IMR-90 (cell line): ENCODE measurements at regions not wholly inside any gene's neighbourhood (a gene's known extent, or its start where the extent isn't known, plus 50 kb on each side); places are given as distances from the start of the nearest gene placed in this dataset.

ENCODE experiments used
- ATAC-seq: fragments of 200-7000 bp; cut with Tn5 transposase; 2 replicates; pipeline ENCODE4 v1.9.1; 2020; ENCODE audit warnings: low read depth, mild to moderate bottlenecking, moderate library complexity
- BruUV-seq: library from RNA; stranded (reverse); fragments of 400-500 nt; replicated peaks from 2 replicates; lab custom pipeline; 2021; lab: Mats Ljungman, UMichigan
- CTCF ChIA-PET: fragments of 300-600 bp; formaldehyde crosslinking; extraction: SDS; loops from one replicate; lab custom pipeline; 2021; ENCODE audit warnings: antibody characterized with exemption; lab: Yijun Ruan, JAX
- POLR2A ChIA-PET: fragments of 300-600 bp; sonication (Branson Sonifier 250); formaldehyde crosslinking; loops from one replicate; lab custom pipeline; 2022; ENCODE audit warnings: antibody characterized with exemption; ENCODE audit not compliant: unreplicated experiment; lab: Charles Lee
- DNase-seq: peaks from one replicate; pipeline ENCODE4 v3.0.0; 2013
- H2AFZ ChIP-seq: replicated peaks from 2 replicates; pipeline ENCODE3; 2013; ENCODE audit warnings: low read length, mild to moderate bottlenecking; ENCODE audit not compliant: poor library complexity
- H2AK5ac ChIP-seq: 2 replicates; pipeline ENCODE4 v1.6.1; 2013; ENCODE audit warnings: low read depth, low read length, inconsistent platforms
- H2AK9ac ChIP-seq: replicated peaks from 2 replicates; pipeline ENCODE3; 2013; ENCODE audit warnings: mild to moderate bottlenecking, low read depth, low read length, moderate library complexity; ENCODE audit not compliant: poor library complexity
- H2BK120ac ChIP-seq: 2 replicates; pipeline ENCODE4 v1.6.1; 2013; ENCODE audit warnings: low read depth, low read length, inconsistent platforms
- H2BK15ac ChIP-seq: 3 replicates; pipeline ENCODE4 v1.6.1; 2013; ENCODE audit warnings: low read depth, low read length, inconsistent platforms
- H2BK20ac ChIP-seq: 2 replicates; pipeline ENCODE4 v1.6.1; 2013; ENCODE audit warnings: low read depth, mild to moderate bottlenecking, inconsistent platforms, low read length, moderate library complexity
- H2BK5ac ChIP-seq: 2 replicates; pipeline ENCODE4 v1.6.1; 2013; ENCODE audit warnings: mild to moderate bottlenecking, low read depth, low read length, inconsistent platforms; ENCODE audit not compliant: poor library complexity, severe bottlenecking
- H3K14ac ChIP-seq: replicated peaks from 2 replicates; pipeline ENCODE4 v1.6.1; 2013; ENCODE audit warnings: low read depth, low read length, inconsistent platforms
- H3K18ac ChIP-seq: 2 replicates; pipeline ENCODE4 v1.6.1; 2013; ENCODE audit warnings: low read depth, low read length, control low read depth
- H3K23ac ChIP-seq: 2 replicates; pipeline ENCODE4 v1.6.1; 2013; ENCODE audit warnings: low read depth, low read length, inconsistent platforms
- H3K27ac ChIP-seq: 2 replicates; pipeline ENCODE4 v1.5.1; 2013; ENCODE audit warnings: mild to moderate bottlenecking, control low read depth, low read length; ENCODE audit not compliant: insufficient read depth
- H3K27me3 ChIP-seq: 2 replicates; pipeline ENCODE4 v1.6.1; 2013; ENCODE audit warnings: low read length; ENCODE audit not compliant: control insufficient read depth, insufficient read depth
- H3K36me3 ChIP-seq: 2 replicates; pipeline ENCODE4 v1.6.1; 2013; ENCODE audit warnings: low read length, mixed read lengths; ENCODE audit not compliant: control insufficient read depth, insufficient read depth
- H3K4ac ChIP-seq: 2 replicates; pipeline ENCODE4 v1.6.1; 2013; ENCODE audit warnings: low read depth, low read length, inconsistent platforms
- H3K4me1 ChIP-seq: 2 replicates; pipeline ENCODE4 v1.6.1; 2013; ENCODE audit warnings: low read length, mixed read lengths; ENCODE audit not compliant: control insufficient read depth, insufficient read depth
- H3K4me2 ChIP-seq: 2 replicates; pipeline ENCODE4 v1.6.1; 2013; ENCODE audit warnings: low read depth, mild to moderate bottlenecking, control low read depth, low read length, moderate library complexity
- H3K4me3 ChIP-seq: 2 replicates; pipeline ENCODE4 v1.5.1; 2013; ENCODE audit warnings: low read depth, mild to moderate bottlenecking, control low read depth, low read length, moderate library complexity; ENCODE audit not compliant: insufficient read depth
- H3K56ac ChIP-seq: 2 replicates; pipeline ENCODE4 v1.6.1; 2013; ENCODE audit warnings: low read length, inconsistent platforms; ENCODE audit not compliant: insufficient read depth; ENCODE audit errors: extremely low read depth
- H3K79me1 ChIP-seq, 2 experiments: 2 replicates each; pipeline ENCODE4 v1.6.1; 2013; ENCODE audit warnings: low read length in 2 of 2, inconsistent platforms in 1 of 2, low read depth in 1 of 2
- H3K9ac ChIP-seq: 2 replicates; pipeline ENCODE4 v1.6.1; 2013; ENCODE audit warnings: low read depth, low read length, control low read depth
- H3K9me1 ChIP-seq: 2 replicates; pipeline ENCODE4 v1.6.1; 2013; ENCODE audit warnings: low read length, inconsistent platforms; ENCODE audit not compliant: insufficient read depth
- H3K9me3 ChIP-seq: 2 replicates; pipeline ENCODE4 v1.6.1; 2013; ENCODE audit warnings: low read length; ENCODE audit not compliant: control insufficient read depth, insufficient read depth
- H4K20me1 ChIP-seq: 2 replicates; pipeline ENCODE4 v1.6.1; 2013; ENCODE audit warnings: low read length, inconsistent platforms; ENCODE audit not compliant: insufficient read depth
- H4K5ac ChIP-seq: 2 replicates; pipeline ENCODE4 v1.6.1; 2013; ENCODE audit warnings: mild to moderate bottlenecking, low read depth, low read length, control low read depth
- H4K8ac ChIP-seq, 2 experiments: 2 replicates each; pipeline ENCODE4 v1.6.1; 2013; ENCODE audit warnings: low read depth in 2 of 2, low read length in 2 of 2, control low read depth in 1 of 2, inconsistent platforms in 1 of 2
- H4K91ac ChIP-seq: 2 replicates; pipeline ENCODE4 v1.6.1; 2013; ENCODE audit warnings: low read depth, low read length, inconsistent platforms; ENCODE audit not compliant: insufficient read depth
- CEBPB ChIP-seq: IDR thresholded peaks from 2 replicates; pipeline ENCODE4 v1.6.1; 2012; ENCODE audit warnings: low read depth, low read length, improper control_type of control experiment
- MAFK ChIP-seq: IDR thresholded peaks from 2 replicates; pipeline ENCODE4 v1.6.1; 2012; ENCODE audit warnings: low read depth, low read length, improper control_type of control experiment
- MAZ ChIP-seq: IDR thresholded peaks from 2 replicates; pipeline ENCODE4 v1.6.1; 2012; ENCODE audit warnings: low read depth, mild to moderate bottlenecking, low read length, improper control_type of control experiment, moderate library complexity, borderline replicate concordance
- RCOR1 ChIP-seq: IDR thresholded peaks from 2 replicates; pipeline ENCODE4 v1.6.1; 2012; ENCODE audit warnings: mild to moderate bottlenecking, low read length, improper control_type of control experiment; ENCODE audit not compliant: insufficient replicate concordance
- USF2 ChIP-seq: fragments of 150-350 bp; IDR thresholded peaks from 2 replicates; pipeline ENCODE4 v1.6.1; 2017; ENCODE audit warnings: mild to moderate bottlenecking, antibody characterized with exemption, low read length, low read depth
- WGBS, 2 experiments: methylation state at CpG; one replicate each; pipeline versions ENCODE4 v1.1.5 to v1.1.7; 2013; ENCODE audit warnings: missing lambda C conversion rate in 2 of 2; ENCODE audit not compliant: insufficient read length in 1 of 2; ENCODE audit errors: extremely low coverage in 2 of 2; 5-methylcytosine and 5-hydroxymethylcytosine counted together
- dilution Hi-C: fragments of 300-500 bp; cut with HindIII; formaldehyde crosslinking; loops from one replicate; pipeline ENCODE4 v1.14.3; 2018; ENCODE audit warnings: low sequenced_read_pairs; ENCODE audit not compliant: unreplicated experiment
- in situ Hi-C: fragments of 300-500 bp; cut with MboI; formaldehyde crosslinking; loops from 3 replicates; pipeline ENCODE4 v1.14.3; 2019; ENCODE audit warnings: low sequenced_read_pairs, inconsistent platforms, mixed read lengths
- intact Hi-C: fragments of 100-400 bp; cut with micrococcal nuclease; formaldehyde crosslinking; loops from 2 replicates; pipeline ENCODE4 v1.10.0; 2022
- TF ChIP-seq, protein P1 (sequence below): conservative IDR thresholded peaks from 2 replicates; pipeline ENCODE4 v1.5.1; 2012; ENCODE audit warnings: mild to moderate bottlenecking, low read depth, low read length, improper control_type of control experiment

DNA sequence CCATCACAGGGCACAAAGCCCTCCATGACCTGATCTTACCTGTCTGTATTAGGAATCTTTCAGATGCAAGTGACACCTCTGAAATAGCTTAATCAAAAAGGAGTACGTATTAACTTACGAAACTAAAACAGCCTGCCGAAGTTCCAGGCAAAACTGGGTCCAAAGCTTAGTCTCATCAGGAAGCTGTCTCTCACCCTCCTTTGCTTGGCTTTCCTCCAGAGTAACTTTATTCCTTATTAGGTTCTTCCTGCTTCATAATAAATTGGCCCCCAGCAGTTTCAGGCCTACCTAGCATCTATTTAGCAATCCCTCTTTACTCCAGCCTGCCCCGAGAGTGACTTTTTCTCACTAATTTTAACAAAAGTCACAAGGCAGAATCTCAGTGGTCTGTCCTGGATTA is 58.4 kb upstream of the STK32A start:
- Histone ChIP-seq H2AK9ac (no peak overlapping the region), H2BK15ac (no peak overlapping the region), H2BK20ac (no peak overlapping the region), H2BK5ac (no peak overlapping the region), H3K4ac (no peak overlapping the region), H3K4me3 (no peak overlapping the region), H3K23ac (no peak overlapping the region), H3K4me2 (no peak overlapping the region), H3K9me1 (no peaks in the 10 kb centered on the region), H3K14ac (no peak overlapping the region), H3K9ac (no peak overlapping the region), H3K9me3 (no peaks in the 10 kb centered on the region), H2BK120ac (no peak overlapping the region), H4K5ac (no peak overlapping the region), H2AK5ac (no peak overlapping the region), H4K8ac (no peak overlapping the region), H3K18ac (no peak overlapping the region), H3K79me1 (no peaks in the 10 kb centered on the region), H3K4me1 (peaks cover 2% of the 10 kb centered on the region; the same call in 1 of the 2 replicates), H3K27me3 (no peaks in the 10 kb centered on the region), H3K27ac (no peak overlapping the region), H4K20me1 (no peaks in the 10 kb centered on the region), H4K91ac (no peak overlapping the region), H2AFZ (no peak overlapping the region), H3K36me3 (no peaks in the 10 kb centered on the region), H3K56ac (no peak overlapping the region)
- no peak for DNase-seq
- ChIA-PET CTCF (interaction anchor here (4.7 kb wide), 1 partner anchor 12 kb away, joined by 36 read pairs; no protein-coding TSS in a partner anchor), POLR2A (no interaction called here)
- dilution Hi-C loops (no loop called here), intact Hi-C loops (no loop called here), in situ Hi-C loops (no loop called here)
- whole genome bisulfite sequencing, 2 experiments, result 40% methylated on average over 1 of the region's 4 CpGs; no CpG with 5 or more reads in 1 of the 2 experiments
- ATAC-seq, result no peak
- BruUV-seq, result no TSS peak
- TF ChIP-seq RCOR1 (no peak), USF2 (no peak), MAZ (no peak), MAFK (no peak), CEBPB (no peak)
- TF ChIP-seq, protein P1, sequence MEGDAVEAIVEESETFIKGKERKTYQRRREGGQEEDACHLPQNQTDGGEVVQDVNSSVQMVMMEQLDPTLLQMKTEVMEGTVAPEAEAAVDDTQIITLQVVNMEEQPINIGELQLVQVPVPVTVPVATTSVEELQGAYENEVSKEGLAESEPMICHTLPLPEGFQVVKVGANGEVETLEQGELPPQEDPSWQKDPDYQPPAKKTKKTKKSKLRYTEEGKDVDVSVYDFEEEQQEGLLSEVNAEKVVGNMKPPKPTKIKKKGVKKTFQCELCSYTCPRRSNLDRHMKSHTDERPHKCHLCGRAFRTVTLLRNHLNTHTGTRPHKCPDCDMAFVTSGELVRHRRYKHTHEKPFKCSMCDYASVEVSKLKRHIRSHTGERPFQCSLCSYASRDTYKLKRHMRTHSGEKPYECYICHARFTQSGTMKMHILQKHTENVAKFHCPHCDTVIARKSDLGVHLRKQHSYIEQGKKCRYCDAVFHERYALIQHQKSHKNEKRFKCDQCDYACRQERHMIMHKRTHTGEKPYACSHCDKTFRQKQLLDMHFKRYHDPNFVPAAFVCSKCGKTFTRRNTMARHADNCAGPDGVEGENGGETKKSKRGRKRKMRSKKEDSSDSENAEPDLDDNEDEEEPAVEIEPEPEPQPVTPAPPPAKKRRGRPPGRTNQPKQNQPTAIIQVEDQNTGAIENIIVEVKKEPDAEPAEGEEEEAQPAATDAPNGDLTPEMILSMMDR, result no peak
